Iris pigment epithelial cell (primary cell): ENCODE measurements at regions not wholly inside any gene's neighbourhood (a gene's known extent, or its start where the extent isn't known, plus 50 kb on each side); places are given as distances from the start of the nearest gene placed in this dataset.

Experiments used
- DNase-seq: peaks from one replicate; pipeline ENCODE4 v3.0.0-alpha.2; 2011; ENCODE audit warnings: low read depth

DNA sequence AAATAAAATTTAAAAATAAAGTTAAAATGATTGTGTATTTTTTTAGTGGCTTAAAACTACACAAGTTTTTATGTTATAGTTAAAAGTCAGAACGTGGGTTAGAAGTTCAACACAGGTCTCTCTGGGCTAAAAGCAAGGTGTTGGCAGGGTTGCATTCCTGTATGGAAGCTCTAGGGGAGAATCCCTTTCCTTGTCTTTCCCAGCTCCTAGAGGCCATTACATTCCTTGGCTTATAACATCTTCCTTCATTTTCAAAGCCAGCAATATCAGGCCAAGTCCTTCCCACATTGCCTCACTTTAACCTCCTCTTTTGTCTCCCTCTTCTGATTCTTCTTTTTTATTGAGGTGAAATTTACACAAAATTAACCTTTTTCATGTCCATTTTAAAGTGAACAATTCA, 52.4 kb upstream of the EEPD1 start:
- DNase-seq: no peak
